NCI-H2107 treated with DMSO at 0.1 percent for 48 hours (cell line): ENCODE measurements at regions not wholly inside any gene's neighbourhood (a gene's known extent, or its start where the extent isn't known, plus 50 kb on each side); places are given as distances from the start of the nearest gene placed in this dataset.
"Not testable (repeated sequence)": the region's sequence is repeated elsewhere in the genome, so short reads cannot be mapped to it uniquely, and the experiment has no call there.

Experiments used
- DNase-seq: peaks from one replicate; lab custom pipeline; 2025; ENCODE audit not compliant: unreplicated experiment; lab: John Stamatoyannopoulos, UW

DNA sequence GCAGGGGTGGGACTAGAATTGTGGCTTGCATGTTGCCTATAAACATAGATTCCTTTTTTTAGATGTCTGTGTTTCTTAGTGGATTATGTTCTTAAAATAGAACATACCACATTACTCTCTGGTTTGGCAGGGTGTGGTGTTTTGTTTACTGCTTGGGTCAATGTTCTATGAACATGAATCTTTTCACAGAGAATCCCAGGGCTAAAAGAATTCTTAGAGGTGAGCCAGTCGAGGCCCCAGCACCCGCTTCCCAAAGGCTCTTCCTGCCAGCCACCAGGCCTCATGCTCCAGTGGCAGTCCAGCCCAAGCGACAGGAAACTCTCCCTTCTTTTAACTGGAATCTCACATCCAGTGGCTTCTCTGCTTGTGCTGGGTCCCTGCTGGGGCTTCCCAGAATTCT, 126.6 kb downstream of the C9orf152 start:
- no peak for DNase-seq

DNA sequence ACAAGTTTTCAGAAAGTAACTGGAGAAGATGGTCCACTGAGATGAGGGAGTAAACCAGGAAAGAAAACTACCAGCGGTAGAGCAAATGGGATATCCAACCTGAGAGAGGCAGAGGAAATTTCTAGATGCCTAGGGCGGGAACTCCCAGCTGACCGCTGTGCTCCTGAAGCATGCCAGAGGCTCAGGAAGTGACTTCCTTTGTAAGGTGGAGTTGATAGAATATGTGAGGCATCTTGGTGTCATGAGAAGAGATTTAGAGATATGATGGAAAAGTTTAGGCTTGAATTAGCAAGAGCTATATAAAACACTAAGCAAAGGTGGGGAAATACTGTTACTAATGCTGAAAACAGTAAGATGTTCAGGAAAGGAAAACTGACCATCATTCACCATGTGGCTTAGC, 124.1 kb downstream of the C9orf152 start:
- no peak for DNase-seq

DNA sequence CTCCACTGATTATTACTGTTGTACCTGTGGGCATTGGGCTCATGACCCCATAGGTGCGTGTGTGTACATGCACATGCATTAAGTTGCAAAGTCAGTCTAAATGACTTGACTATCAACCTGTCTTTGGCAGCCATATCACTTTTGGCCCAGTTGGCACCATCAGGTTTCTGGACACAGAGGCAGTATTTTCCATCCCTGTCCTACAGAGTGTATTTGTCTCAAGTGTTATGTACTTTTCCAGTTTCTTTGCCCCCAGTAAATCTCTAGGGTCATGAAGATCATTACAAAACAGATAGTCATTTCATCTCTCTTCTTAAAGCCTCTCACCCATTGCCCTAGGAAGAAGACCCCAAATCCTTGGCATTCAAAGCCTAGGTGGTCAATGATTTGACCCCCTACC, 121.4 kb downstream of the C9orf152 start:
- DNase-seq = no peak

DNA sequence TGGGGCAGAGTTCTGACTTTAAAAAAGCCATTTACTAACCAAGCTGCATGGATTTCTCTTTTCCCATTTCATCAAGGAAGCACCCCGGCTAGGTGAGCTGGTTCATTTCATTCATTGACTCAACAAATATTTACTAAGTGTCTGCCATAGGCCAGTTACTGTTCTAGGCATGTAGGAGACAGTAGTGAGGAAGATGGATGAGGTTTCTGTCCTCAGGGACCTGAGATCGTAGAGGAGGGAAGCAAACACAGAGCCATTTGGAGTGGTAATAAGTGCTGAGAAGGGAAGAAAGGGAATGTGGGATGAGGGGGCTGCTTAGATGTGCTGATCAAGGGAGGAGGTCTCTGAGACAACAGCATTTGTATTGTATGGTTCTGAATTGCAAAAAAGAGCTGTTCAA, 120.4 kb downstream of the C9orf152 start:
- DNase-seq = no peak

DNA sequence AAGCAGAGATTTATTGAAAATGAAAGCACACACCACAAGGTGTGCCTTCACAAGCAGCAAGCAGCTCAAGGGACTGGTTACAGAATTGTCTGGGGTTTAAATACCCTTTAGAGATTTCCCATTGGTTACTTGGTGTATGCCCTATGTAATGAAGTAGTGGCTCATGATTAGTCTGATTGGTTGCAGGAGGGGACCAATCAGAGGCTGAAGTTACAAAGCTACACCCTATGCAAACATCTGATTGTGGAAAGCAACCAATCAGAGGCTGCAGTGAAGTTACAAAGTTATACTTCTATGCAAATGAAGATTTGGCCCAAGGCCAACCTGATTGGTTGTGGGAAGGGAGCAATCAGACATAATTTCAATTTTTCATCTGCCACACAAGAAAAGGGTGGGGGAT, 119.9 kb downstream of the C9orf152 start:
- DNase-seq = no peak

DNA sequence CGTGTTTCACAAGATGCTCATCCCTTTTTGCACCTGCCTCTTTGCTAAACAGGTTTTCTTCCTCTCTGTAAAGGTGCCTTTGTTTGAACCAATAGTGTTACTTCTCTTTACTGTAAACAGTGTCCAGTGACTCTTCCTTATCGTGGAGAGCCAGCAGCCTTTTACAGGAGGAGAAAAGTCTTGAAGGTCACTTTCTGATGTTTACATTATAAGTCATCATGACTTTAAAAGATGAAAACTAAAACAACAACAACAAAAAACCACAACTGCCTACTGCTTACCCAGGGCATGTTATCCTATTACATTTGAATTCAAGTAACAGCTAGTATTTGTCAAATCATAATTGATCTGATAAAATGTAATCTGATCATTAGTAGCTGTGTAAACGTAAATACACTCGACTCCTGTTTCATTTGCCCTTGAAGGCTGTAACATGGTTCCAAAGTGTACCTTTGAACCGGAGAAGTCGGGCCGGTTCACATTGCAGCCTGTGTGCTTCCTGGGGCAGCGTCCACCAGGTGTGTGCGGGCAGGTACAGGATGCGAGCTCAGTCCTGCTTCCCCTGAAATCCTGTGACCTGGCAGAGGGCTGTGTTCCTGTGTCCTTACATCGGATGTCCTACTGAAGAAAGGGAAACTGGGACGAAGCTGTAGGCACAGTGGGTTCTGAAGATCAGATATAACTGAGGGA, 118.1 kb downstream of the C9orf152 start:
- DNase-seq = peak; percentile 94

DNA sequence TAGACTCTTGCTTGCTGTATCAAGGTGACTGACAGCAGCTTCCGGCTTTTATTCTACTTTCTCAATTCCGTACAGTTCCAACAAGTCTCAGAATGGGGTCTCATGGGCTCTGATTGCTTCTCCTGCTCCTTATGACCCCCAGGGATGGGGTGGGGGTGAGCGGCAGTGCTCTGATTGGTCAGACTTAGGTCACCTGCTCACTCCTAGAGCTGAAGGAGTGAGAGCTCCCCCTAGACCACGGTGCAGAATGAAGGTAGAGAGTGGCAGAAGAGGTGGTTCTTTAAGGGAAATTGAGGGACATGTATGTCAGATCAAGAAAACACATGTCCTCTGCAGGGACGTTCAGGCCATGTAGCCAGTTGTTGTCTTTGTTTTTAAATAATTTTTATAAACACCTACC, 115.2 kb downstream of the C9orf152 start:
- no peak for DNase-seq

DNA sequence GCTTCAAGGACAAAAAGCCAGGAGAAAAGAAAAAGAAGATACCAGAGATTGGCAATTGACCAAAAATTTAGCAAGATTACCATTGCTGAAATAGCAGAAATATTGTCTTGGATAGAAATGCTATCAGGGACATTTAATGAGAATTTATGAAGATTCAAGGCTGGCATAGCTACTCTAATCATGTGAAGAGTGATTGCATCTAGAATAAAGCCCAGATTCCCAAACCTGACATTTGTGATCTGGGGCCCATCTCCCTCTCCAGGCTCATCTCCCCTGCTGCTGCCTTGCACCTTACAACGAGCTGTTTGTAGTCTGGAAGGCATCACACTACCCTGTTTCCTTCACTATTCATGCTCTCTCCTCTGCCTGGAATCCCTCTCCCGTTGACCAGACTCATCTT, 114.5 kb downstream of the C9orf152 start:
- DNase-seq = no peak

DNA sequence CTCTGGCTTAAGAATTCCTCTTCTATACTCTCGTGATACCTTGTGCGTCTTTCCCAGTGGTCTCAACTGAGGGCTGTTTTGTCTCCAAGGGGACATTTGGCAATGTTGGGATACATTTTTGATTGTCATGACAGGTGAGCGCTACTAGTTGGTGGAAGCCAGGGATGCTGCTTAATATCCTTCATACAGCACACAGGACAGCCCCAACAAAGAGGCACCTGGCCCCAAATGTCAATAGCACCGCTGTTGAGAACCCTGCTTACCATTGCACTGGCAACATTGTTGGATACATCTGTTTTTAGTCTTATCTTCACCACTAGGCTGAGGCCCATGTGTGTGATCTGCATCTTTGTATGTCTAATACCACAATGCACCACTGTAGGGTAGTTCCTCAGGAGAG, 114.1 kb downstream of the C9orf152 start:
- DNase-seq = no peak

DNA sequence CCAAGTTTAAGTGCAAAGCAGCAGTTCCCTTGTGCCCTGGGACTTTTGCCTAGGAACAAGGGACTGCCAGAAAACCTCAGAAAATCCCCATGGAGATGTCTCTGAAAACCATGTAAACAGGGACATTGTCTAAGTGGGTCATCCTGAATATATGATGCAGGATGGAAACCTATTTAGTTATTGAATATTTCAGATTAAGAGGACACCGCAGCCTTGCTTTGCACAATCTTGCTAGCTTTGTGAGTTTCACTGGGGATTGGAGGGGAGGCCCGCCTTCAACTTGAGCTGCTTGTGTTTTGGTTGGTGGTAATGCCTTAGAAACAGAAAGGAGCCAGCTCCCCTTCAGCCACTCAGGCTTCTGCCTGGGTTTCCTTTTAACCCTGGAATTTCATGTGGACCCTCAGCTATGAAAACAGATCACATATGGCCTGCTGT, 112.8 kb downstream of the C9orf152 start:
- no peak for DNase-seq

DNA sequence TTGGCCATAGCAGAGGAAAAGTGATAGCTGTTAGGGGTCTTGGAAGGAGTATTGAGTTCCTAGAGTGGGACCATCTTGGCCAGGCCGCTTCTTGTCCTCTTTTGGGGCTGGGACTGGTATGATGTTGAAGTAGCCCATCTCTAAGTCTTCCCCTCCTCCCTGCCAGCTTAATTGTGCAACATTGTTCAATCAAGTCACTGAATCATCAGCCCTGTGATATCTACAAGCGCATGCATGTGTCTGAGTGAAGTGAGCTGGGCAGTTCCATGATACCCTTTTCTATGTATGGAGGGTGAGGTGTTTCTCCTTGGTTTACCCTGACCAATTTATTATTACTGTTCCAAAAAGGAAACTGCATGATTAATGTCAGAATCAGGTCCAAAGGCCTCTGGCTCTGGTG, 112.2 kb downstream of the C9orf152 start:
- no peak for DNase-seq

DNA sequence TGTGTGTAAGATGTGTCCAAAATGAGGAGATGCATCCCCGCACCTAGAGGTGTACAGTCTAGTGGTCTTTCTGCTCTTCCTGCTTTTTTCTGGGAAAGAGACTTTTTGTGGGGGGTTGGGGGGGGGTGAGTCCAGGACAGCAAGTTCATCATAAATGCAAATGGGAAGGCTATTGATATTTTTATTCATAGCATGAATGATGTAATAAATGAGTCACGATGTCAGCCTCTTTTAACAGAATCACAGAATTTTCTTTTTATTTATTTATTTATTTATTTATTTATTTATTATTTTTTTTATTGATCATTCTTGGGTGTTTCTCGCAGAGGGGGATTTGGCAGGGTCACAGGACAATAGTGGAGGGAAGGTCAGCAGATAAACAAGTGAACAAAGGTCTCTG, 111.3 kb downstream of the C9orf152 start:
- not testable (repeated sequence) for DNase-seq

DNA sequence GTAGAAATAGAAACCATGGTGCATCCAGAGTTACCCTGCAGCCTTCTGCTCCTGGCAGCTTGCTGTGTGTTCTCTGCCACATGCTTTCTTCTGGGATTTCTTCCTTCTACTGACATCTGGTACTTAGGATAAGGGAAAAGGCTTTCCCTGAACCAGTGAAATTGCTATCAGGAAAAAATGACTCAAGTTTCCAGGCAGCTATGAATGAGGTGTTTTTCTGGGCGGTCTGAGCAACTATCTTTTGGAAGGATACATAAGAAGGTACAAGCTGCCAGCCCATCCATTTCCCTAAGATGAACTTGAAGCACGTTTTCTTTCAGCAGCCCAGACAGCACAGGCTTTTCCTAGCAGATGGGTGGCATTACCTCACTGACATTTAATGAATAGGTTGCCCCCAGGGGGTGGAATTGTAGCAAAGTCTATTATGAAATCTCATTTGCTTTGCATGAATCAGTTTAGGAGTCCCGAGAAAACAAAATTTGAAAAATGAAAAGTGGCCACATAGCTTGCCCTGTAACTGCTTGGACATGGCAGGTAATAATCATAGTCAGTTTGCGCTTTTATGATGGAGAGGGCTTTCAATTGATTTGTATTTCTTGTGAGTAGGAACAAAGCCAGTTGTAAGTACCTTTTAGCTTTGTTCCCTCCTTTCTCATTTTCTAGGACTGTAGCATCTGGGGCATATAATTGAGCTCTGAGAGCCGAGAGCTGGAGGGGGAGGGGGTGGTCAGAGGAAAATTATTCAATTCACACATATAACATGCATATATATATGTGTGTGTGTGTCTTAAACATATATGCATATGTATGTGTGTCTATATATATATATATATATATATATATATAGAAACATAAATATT, 108.5 kb downstream of the C9orf152 start:
- peak; percentile 63 for DNase-seq

DNA sequence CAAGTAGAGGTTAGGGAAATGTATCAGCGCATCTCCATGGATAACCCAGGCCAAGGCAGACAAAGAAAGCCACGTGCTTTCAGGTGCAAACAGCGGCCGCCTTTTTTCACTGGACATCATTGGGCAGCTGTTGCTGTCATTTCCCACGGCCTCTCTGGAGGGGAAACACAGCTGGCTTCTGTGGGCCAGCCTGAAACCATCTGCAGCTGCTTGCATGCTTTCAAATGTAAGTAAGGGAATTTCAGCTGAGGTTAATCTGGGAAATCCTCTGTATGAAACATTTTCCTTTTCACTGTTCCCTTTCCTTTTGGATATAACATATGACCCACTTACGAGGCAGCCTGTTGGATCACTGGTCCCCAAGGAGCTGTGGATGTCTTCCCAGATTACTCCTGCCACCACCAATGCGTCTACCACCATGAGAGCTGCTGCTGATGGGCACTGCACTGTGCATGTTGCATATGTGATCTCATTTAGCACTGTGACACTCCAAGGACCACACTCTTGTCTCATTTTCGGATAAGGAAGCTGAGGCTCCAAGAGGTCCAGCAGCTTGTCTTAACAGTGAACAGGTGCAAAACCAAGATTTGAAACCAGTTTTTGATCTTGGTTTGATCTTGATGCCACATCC, 106.3 kb downstream of the C9orf152 start:
- no peak for DNase-seq

DNA sequence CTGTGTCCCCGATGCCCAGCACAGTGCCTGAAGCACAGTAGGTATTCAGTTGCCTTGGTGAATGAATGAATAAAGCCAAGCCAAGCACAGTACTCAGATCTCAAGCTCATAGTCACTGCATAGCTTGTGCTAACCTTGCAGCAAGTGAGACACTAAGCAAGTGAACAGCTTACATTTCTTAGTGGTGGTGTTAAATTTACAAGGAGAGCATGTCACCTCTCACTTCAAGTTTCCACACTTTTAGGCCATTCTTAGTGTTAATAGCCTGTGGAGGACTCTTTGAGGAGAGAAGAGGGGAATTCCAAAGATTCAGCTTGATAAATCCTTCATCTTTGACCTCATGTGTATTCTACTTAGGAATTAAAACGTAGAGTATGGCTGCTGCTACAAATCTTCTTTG, 104.7 kb downstream of the C9orf152 start:
- no peak for DNase-seq

DNA sequence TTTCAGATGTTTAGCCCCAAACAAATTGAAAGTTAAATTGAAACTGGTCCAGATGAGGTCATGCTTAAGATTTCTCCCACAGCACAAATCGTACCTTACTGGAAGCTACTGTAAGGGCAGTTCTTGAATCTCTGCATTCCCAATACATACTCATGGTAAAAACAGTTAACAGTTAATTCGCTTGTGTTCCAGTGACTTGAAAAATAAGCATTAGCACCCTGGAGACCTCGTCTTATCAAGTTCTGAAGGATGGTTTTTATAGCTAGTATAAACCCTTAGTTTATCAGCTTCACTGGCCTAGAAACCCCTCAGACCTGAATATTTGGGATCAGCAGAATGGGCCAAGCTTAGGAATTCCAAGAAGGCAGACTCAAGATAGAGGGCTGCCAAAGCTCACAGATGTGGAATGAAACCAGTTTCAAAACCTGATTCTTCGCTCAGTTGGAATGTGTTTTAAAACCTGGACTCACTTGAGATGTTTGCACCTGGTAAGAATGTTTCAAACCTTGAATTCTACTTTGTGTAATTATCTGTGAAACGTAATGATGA, 103.6 kb downstream of the C9orf152 start:
- no peak for DNase-seq

DNA sequence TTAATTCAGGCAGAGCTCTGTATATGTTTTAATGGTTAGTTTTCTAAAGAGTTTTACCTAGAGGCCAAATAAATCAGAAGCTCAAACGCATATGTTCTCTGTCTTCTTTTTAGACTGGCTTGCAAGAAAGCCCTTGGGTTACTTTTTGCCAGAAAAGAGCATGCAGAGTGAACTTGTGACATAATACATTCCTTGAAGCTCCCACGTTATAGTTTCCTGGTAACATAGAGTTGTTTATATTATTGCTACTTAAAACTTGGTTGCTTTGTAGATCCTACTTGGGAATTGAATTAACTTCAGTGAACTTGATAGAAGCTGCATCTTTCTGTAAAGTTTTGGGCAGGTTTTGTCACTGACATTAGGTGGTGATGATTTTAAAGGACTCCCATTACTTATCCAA, 102.9 kb downstream of the C9orf152 start:
- no peak for DNase-seq

DNA sequence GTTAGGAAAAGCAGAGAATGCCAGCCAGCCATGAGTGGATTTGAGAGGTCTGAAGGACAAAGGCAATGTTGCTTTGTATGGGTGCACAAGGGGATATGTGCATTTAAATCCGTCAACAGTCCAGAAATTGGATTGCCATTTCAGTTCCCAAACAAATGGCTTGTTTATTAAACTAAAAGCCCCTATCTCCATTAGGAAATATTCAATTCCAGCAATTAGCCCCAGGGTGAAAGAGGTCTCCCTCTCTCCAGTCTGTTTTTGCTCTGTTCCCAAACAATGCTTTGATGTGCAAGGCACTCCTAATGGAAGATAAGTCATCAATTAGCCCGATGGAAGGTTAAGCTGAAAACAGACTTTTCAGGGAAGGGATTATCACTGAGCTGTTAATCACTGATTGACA, 101.3 kb downstream of the C9orf152 start:
- DNase-seq = no peak

DNA sequence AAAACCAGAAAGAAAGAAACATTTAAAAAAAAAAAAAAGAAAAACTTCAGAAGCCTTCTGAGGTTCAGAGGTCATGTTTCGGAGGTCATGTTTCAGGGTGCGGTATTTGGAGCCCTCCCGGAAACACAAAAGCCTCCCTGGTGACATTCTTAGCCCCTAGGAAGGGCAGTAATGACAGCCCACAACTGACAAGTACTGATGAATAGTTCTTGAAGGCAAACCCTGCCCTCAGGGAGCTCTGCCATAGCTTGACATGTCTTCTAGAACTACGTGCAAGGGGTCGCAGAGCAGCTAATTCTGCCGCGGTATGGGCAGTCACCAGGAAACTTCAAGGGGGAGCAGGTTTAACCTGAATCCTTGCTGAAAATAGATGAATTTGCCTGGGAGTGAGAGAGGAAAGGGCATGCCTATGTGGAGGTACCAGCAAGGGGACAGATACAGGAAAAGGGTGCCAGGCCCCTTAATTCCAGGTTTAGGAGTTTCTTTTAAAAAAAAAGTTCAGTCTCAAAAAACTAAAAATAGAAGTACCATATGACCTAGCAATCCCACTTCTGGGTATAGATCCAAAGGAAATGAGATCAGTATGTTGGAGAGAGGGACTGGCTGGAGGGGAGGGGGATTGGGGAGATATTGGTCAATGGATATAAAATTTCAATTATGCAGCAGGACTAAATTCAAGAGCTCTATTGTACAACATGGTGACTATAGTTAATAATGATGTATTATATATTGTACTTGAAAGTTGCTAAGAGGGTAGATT, 98.4 kb downstream of the C9orf152 start:
- no peak for DNase-seq

DNA sequence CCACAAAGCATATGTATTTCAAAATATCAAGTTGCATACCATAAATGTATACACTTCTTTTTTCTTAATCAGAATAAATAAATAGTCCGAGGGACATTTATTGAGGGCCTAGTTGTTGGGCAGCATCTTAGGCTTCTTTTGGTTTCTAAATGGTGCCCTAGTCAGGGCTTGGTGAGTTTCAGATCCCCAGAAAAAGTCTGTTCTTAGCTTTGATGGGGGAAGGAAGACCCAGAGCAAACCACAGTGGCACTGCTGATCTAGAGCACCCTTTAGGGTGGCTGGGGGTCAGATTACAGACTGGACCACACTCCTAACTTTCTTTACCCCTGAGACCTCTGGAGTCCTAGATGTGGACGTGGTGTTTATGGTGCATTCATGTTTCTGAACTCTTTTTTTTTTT, 97.8 kb downstream of the C9orf152 start:
- DNase-seq = no peak

DNA sequence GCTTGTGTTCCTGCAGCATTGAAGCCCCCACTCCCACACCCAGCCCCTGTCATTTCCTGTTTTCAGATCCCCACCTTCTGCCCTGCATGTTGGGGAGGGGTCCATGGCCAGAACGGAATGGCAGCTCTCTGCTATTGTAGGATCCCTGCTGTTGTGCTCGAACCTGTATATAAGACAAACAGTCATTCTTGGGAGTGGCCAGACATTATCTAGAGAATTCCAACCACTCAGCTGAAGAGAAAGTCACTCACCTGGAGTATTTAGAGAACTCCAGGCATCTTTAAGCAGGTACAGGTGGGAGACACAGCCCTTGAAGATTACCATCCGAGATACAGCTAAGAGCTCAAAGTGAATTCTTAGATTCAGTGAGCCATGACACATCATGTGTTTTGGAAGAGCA, 96.1 kb downstream of the C9orf152 start:
- no peak for DNase-seq
